ENCODE measurements at regions not wholly inside any gene's neighbourhood (a gene's known extent, or its start where the extent isn't known, plus 50 kb on each side); places are given as distances from the start of the nearest gene placed in this dataset.
"Not testable (repeated sequence)": the region's sequence is repeated elsewhere in the genome, so short reads cannot be mapped to it uniquely, and the experiment has no call there.

DNA sequence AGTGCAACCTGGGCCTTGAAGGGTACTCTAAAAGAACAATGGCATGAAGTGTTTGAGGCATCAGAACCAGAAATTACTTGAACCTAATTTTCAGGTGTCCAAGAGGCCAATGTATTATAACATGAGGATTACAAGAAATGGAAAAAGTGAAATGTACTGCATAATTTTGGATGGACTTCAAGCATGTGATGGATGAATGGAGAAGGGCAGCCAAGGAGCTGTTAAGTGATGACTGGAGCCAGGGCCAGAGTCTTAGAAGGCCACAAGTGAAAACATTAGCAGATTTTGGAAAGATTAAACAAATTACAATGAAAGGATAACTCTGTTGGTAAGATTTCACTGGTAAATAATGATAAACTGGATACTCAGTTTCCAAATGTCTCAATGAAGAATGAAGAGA is 738.2 kb downstream of the CD109 start:
- ChIA-PET POLR2A (no interaction called here), CTCF (no interaction called here)
- ATAC-seq (no peak), DNase-seq (no peak)
- Mint-ChIP-seq H3K27ac (no peak overlapping the region), H3K27me3 (ENCODE audit: low read depth) (no peaks in the 10 kb centered on the region), H3K9me3 (ENCODE audit: insufficient read depth) (peaks cover 4% of the 10 kb centered on the region), H3K4me3 (no peak overlapping the region), H3K4me1 (ENCODE audit: low read depth) (no peaks in the 10 kb centered on the region), H3K36me3 (ENCODE audit: low read depth) (no peaks in the 10 kb centered on the region)

DNA sequence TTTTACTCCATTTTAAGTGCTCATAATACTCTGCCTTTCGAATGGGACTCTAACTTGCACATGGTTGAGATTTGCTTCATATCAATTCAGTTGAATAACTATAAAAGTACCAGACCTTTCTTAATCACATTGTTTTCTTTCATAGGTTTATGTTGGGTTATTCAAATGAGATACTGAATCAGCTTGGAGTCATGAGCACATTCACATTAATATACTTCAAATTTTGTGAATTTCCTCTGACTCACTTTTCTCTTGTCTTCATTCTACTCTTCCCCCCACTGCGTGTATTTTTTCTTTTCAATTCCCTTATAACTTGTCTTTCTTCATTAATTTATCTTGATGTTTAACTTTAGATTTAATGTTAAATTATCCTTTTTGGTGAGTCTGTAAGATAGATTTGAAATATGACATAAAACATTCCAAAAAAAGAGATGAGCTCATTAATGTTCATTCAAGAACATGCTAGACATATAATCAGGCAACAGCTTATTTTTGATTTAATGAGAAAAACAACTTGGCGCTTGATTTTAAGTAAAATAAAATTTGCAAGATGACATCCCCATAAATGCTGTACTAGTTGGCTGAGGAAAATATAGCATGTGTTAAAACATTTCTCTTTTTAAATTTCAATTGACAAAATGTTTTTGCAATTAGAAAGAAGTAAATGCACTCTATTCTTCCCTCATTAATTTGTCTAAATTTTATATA is 736.0 kb downstream of the CD109 start:
- Mint-ChIP-seq H3K27me3 (ENCODE audit: low read depth) (no peaks in the 10 kb centered on the region), H3K9me3 (ENCODE audit: insufficient read depth) (peaks cover 4% of the 10 kb centered on the region), H3K36me3 (ENCODE audit: low read depth) (no peaks in the 10 kb centered on the region), H3K4me3 (no peak overlapping the region), H3K4me1 (ENCODE audit: low read depth) (no peaks in the 10 kb centered on the region), H3K27ac (no peak overlapping the region)
- ChIA-PET CTCF (no interaction called here), POLR2A (no interaction called here)
- DNase-seq (no peak), ATAC-seq (no peak)

DNA sequence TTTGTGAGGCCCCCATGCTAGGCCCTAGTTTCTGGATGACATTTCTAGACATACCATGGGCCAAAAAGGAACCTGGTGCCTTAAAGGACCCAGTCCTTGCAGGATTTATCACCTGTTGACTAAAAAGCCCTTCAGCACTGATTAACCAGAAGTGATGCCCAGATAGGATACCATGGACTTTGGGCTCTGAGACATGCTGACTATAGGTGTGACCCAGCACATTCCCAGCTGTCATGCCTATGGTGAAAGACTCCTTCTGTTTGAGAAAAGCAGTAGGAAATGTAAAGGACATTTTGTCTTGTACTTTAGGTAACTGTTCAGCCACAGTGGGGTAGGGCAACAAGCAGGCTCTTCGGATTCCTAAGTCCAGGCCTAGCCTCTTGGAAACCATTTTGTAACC is 724.2 kb downstream of the CD109 start:
- CTCF ChIA-PET = no interaction called here
- POLR2A ChIA-PET = no interaction called here
- peaks cover 10% of the 10 kb centered on the region for H3K9me3 Mint-ChIP-seq (ENCODE audit: insufficient read depth)
- no peaks in the 10 kb centered on the region for H3K4me1 Mint-ChIP-seq (ENCODE audit: low read depth)
- no peaks in the 10 kb centered on the region for H3K36me3 Mint-ChIP-seq (ENCODE audit: low read depth)
- H3K4me3 Mint-ChIP-seq = no peak overlapping the region
- DNase-seq (no peak), ATAC-seq (no peak)
- H3K27ac Mint-ChIP-seq = no peak overlapping the region
- no peaks in the 10 kb centered on the region for H3K27me3 Mint-ChIP-seq (ENCODE audit: low read depth)

DNA sequence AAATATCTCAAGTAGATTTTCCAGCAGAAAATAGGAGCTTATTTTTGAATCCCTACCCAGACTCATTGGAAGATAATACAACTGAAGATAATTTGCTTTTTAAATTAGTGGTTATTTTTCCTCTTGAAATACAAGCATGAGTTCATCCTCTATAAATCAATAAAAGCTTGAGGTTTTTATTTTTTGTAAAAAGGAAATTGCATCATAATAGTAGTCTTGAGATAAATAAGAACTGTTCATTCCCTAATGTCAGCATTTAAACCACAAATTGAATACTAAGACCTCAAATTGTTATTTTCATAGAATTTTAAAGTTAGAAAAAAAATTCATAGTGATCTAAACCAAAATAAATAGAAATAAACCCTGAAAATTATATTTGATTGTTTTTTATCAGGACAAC is 719.1 kb downstream of the CD109 start:
- POLR2A ChIA-PET = no interaction called here
- no peaks in the 10 kb centered on the region for H3K36me3 Mint-ChIP-seq (ENCODE audit: low read depth)
- H3K4me1 Mint-ChIP-seq (ENCODE audit: low read depth) = no peaks in the 10 kb centered on the region
- no peak overlapping the region for H3K4me3 Mint-ChIP-seq
- H3K27ac Mint-ChIP-seq = no peak overlapping the region
- CTCF ChIA-PET = no interaction called here
- H3K9me3 Mint-ChIP-seq (ENCODE audit: insufficient read depth) = no peaks in the 10 kb centered on the region
- ATAC-seq = no peak
- no peaks in the 10 kb centered on the region for H3K27me3 Mint-ChIP-seq (ENCODE audit: low read depth)
- DNase-seq = no peak

DNA sequence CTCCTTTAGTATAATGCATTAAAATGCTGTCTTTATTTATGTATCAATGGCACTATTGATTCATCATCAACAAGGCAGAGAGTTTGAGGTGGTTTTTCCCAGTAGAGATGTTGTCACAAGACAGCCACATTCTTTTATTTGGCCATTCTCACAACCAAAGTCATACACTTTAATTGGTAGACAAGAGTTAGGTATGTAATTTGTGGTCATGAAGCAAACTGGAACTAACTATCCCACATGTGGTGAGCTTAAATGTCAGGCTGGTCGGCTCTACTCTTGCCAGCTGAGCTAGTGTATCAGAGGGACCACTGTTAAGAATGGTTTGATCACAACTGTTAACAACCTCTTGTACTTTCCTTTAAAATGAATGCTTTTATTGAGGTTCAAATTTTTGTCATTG is 714.6 kb downstream of the CD109 start:
- H3K27ac Mint-ChIP-seq = no peak overlapping the region
- no peaks in the 10 kb centered on the region for H3K4me1 Mint-ChIP-seq (ENCODE audit: low read depth)
- ATAC-seq (no peak), DNase-seq (no peak)
- H3K4me3 Mint-ChIP-seq = no peak overlapping the region
- CTCF ChIA-PET = no interaction called here
- POLR2A ChIA-PET = no interaction called here
- no peaks in the 10 kb centered on the region for H3K36me3 Mint-ChIP-seq (ENCODE audit: low read depth)
- no peaks in the 10 kb centered on the region for H3K9me3 Mint-ChIP-seq (ENCODE audit: insufficient read depth)
- H3K27me3 Mint-ChIP-seq (ENCODE audit: low read depth) = no peaks in the 10 kb centered on the region

DNA sequence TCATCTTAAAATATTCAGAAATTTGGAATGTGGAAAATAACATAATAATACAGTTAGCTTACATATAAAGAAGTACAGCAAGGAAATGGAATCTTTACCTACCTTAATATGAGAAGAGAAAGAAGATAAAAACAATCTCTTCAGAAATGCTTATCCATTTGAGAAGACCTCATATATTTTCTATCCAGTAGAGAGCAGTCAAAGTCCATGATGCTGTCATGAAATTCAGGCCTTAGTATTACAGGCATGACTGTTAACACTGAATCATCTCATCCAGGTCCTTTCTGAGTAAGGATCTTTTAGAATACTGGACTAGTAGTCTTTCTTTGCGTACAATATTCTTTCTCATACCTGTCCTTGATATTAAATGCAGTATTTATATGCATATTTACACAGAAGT is 713.4 kb downstream of the CD109 start:
- Mint-ChIP-seq H3K27me3 (ENCODE audit: low read depth) (no peaks in the 10 kb centered on the region), H3K36me3 (ENCODE audit: low read depth) (no peaks in the 10 kb centered on the region), H3K4me3 (no peak overlapping the region), H3K9me3 (ENCODE audit: insufficient read depth) (no peaks in the 10 kb centered on the region), H3K4me1 (ENCODE audit: low read depth) (no peaks in the 10 kb centered on the region), H3K27ac (no peak overlapping the region)
- no peak for ATAC-seq
- ChIA-PET CTCF (no interaction called here), POLR2A (no interaction called here)
- no peak for DNase-seq

DNA sequence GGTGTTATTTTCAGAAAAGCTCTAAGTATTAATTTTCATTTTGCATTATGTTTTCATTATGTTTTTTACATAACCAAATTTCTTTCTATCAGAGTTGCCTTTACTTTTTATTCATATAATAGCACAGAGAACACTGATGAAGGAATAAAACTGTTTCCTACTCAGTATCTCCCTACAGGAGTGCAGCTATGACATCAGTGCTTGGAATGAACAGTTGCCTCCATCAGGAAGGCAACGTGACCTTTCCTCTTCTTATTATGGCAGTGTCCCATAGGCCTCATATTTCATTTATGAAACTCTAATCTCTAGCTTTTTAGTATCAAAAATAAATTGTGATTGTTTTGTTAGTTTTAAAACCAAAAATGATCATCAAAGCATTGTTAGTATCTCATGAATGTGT is 712.8 kb downstream of the CD109 start:
- DNase-seq (no peak), ATAC-seq (no peak)
- no peak overlapping the region for H3K4me3 Mint-ChIP-seq
- H3K27ac Mint-ChIP-seq = no peak overlapping the region
- ChIA-PET CTCF (no interaction called here), POLR2A (no interaction called here)
- no peaks in the 10 kb centered on the region for H3K4me1 Mint-ChIP-seq (ENCODE audit: low read depth)
- H3K9me3 Mint-ChIP-seq (ENCODE audit: insufficient read depth) = no peaks in the 10 kb centered on the region
- no peaks in the 10 kb centered on the region for H3K27me3 Mint-ChIP-seq (ENCODE audit: low read depth)
- H3K36me3 Mint-ChIP-seq (ENCODE audit: low read depth) = no peaks in the 10 kb centered on the region

DNA sequence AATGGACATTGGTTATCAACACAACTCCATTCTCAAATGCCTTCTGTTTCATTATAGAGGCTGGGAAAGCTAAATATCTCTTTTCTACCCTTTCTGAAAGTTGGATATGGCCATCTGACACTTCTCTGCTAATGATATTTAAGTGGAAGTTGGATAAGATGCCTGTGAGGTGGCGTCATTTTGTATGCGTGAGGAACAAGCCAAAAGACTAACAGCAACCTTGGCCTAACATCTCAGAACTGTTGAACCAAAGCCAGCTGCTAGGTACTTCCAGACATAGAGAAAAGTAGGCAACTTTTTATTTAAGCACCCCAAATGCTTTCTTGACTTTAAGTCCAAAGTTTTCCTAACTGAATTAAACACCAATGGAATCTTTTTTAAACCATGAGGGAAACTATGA is 708.4 kb downstream of the CD109 start:
- no peak for DNase-seq
- POLR2A ChIA-PET = no interaction called here

DNA sequence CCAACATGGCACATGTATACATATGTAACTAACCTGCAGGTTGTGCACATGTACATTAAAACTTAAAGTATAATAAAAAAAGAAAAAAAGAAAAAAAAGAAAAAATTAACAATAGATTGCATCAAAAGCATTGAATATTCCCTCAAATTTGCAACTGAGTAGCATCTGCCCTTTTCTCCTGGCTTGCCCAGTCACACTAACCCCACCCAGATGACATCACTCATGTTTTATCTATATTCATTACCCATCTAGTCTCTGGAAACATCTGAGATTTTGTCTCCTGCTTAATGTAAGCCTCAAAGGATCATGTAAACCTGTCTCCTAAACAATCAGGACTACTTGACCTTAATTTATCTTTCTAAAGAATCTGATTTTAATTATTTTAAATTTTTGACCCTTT is 706.8 kb downstream of the CD109 start:
- POLR2A ChIA-PET = no interaction called here
- no peaks in the 10 kb centered on the region for H3K4me1 Mint-ChIP-seq (ENCODE audit: low read depth)
- H3K4me3 Mint-ChIP-seq = no peak overlapping the region
- CTCF ChIA-PET = no interaction called here
- H3K36me3 Mint-ChIP-seq (ENCODE audit: low read depth) = no peaks in the 10 kb centered on the region
- H3K27ac Mint-ChIP-seq = no peak overlapping the region
- DNase-seq (no peak), ATAC-seq (no peak)
- no peaks in the 10 kb centered on the region for H3K9me3 Mint-ChIP-seq (ENCODE audit: insufficient read depth)
- no peaks in the 10 kb centered on the region for H3K27me3 Mint-ChIP-seq (ENCODE audit: low read depth)

More for the DNA sequence above, 708.4 kb downstream of the CD109 start:
- H3K4me3 Mint-ChIP-seq = no peak overlapping the region
- ATAC-seq = no peak
- H3K36me3 Mint-ChIP-seq (ENCODE audit: low read depth) = no peaks in the 10 kb centered on the region
- H3K27ac Mint-ChIP-seq = no peak overlapping the region
- CTCF ChIA-PET = no interaction called here
- H3K27me3 Mint-ChIP-seq (ENCODE audit: low read depth) = no peaks in the 10 kb centered on the region
- H3K9me3 Mint-ChIP-seq (ENCODE audit: insufficient read depth) = no peaks in the 10 kb centered on the region
- H3K4me1 Mint-ChIP-seq (ENCODE audit: low read depth) = no peaks in the 10 kb centered on the region

DNA sequence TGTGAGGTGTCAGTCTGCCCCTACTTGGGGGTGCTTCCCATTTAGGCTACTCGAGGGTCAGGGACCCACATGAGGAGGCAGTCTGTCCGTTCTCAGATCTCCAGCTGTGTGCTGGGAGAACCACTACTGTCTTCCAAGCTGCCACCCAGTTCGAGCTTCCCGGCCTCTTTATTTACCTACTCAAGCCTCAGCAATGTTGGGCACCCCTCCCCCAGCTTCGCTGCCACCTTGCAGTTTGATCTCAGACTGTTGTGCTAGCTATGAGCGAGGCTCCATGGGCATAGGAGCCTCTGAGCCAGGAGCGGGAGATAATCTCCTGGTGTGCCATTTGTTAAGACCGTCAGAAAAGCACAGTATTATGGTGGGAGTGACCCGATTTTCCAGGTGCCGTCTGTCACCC is 682.4 kb downstream of the CD109 start:
- H3K4me1 Mint-ChIP-seq (ENCODE audit: low read depth); ATAC-seq; H3K27me3 Mint-ChIP-seq (ENCODE audit: low read depth); DNase-seq; POLR2A ChIA-PET; H3K27ac Mint-ChIP-seq; H3K9me3 Mint-ChIP-seq (ENCODE audit: insufficient read depth); H3K36me3 Mint-ChIP-seq (ENCODE audit: low read depth); CTCF ChIA-PET; H3K4me3 Mint-ChIP-seq: not testable (repeated sequence)

DNA sequence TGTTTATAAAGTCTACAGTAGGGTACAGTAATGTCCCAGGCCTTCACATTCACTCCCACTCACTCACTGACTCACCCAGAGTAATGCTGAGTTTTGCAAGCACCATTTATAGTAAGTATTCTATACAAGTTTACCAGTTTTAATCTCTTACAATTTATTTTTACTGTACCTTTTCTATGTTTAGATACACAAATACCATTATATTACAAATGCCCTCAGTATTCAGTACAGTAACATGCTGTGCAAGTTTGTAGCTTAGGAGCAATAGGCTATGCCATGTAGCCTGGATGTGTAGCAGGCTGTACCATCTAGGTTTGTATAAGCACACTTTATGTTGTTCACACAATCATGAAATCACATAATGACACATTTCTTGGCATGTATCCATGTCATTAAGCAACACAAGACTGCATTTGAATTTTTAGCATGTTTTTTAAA is 673.6 kb downstream of the CD109 start:
- no peak overlapping the region for H3K27ac Mint-ChIP-seq
- ChIA-PET POLR2A (no interaction called here), CTCF (no interaction called here)
- no peak for ATAC-seq
- H3K36me3 Mint-ChIP-seq (ENCODE audit: low read depth) = no peaks in the 10 kb centered on the region
- no peak for DNase-seq
- no peaks in the 10 kb centered on the region for H3K27me3 Mint-ChIP-seq (ENCODE audit: low read depth)
- H3K9me3 Mint-ChIP-seq (ENCODE audit: insufficient read depth) = peaks cover 3% of the 10 kb centered on the region
- no peak overlapping the region for H3K4me3 Mint-ChIP-seq
- no peaks in the 10 kb centered on the region for H3K4me1 Mint-ChIP-seq (ENCODE audit: low read depth)

DNA sequence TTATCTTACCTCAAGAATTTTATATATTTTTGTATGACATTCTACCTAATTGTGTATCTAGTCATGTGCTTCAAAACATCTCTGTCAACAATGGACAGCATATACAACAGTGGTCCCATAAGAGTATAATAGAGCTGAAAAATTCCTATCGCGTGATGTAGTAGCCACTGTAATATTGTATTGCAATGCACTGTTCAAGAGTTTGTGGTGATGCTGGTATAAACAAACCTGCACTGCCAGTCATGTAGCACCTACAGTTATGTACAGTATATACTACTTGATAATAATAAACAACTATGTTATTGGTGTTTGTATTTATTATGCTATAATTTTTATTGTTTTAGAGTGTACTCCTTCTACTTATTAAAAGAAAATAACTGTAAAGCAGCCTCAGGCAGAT is 672.7 kb downstream of the CD109 start:
- ChIA-PET POLR2A (no interaction called here), CTCF (no interaction called here)
- H3K4me3 Mint-ChIP-seq = no peak overlapping the region
- H3K36me3 Mint-ChIP-seq (ENCODE audit: low read depth) = no peaks in the 10 kb centered on the region
- no peaks in the 10 kb centered on the region for H3K9me3 Mint-ChIP-seq (ENCODE audit: insufficient read depth)
- no peak for ATAC-seq
- H3K27ac Mint-ChIP-seq = no peak overlapping the region
- no peaks in the 10 kb centered on the region for H3K27me3 Mint-ChIP-seq (ENCODE audit: low read depth)
- H3K4me1 Mint-ChIP-seq (ENCODE audit: low read depth) = no peaks in the 10 kb centered on the region
- DNase-seq = no peak

DNA sequence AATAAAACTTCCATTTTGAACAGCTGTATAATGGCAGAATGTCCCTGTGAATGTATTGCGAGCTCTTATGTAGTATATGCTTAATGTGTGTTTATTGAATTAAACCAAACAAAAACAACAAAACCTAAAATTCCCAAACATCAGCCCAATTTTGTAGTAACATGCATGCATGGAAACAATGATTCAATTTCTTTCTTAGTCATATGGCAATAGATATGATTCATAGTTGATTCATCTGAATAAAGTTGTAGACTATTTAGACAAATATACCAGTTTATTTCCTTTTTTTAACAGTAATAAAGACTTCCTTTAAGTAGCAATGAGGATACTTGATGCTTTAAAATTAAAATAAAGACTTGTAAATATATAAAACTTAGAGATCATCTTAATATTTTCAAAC is 670.6 kb downstream of the CD109 start:
- DNase-seq = no peak
- Mint-ChIP-seq H3K4me3 (no peak overlapping the region), H3K27me3 (ENCODE audit: low read depth) (no peaks in the 10 kb centered on the region), H3K36me3 (ENCODE audit: low read depth) (no peaks in the 10 kb centered on the region), H3K4me1 (ENCODE audit: low read depth) (no peaks in the 10 kb centered on the region), H3K27ac (no peak overlapping the region), H3K9me3 (ENCODE audit: insufficient read depth) (no peaks in the 10 kb centered on the region)
- ChIA-PET CTCF (no interaction called here), POLR2A (no interaction called here)
- ATAC-seq = no peak

Data from activated CD8-positive, alpha-beta T cell treated with anti-CD3 and anti-CD28 coated beads, Interleukin-2, amount 10 ng/mL, durations not matched to agents 7 days and 5 days (primary cell).